Upper lobe of left lung (tissue), 6 donors: ENCODE measurements at regions not wholly inside any gene's neighbourhood (a gene's known extent, or its start where the extent isn't known, plus 50 kb on each side); places are given as distances from the start of the nearest gene placed in this dataset.

Experiments used
- ATAC-seq, 2 donors: fragments of 200-7000 bp; cut with Tn5 transposase; one replicate each; pipeline ENCODE4 v1.9.1; 2022; ENCODE audit warnings: mild to moderate bottlenecking in 2 of 2, moderate library complexity in 2 of 2; ENCODE audit not compliant: low FRiP score in 2 of 2
- DNase-seq, 2 donors: peaks; one replicate each; pipeline ENCODE4 v3.0.0-alpha.2; 2019 to 2020
- H3K27ac ChIP-seq, 4 donors: fragments of 200-600 bp; sonication (generic); one replicate each; pipeline ENCODE4 v1.5.1; 2016 to 2019
- H3K27me3 ChIP-seq, 4 donors: fragments of 200-600 bp; sonication (generic); one replicate each; pipeline ENCODE4 v1.5.1; 2017 to 2019
- H3K36me3 ChIP-seq, 4 donors: fragments of 200-600 bp; sonication (generic); one replicate each; pipeline ENCODE4 v1.5.1; 2016 to 2019
- H3K4me1 ChIP-seq, 4 donors: fragments of 200-600 bp; sonication (generic); one replicate each; pipeline ENCODE4 v1.5.1; 2018 to 2019
- H3K4me3 ChIP-seq, 4 donors: fragments of 200-600 bp; sonication (generic); one replicate each; pipeline ENCODE4 v1.5.1; 2017 to 2019; ENCODE audit warnings: mild to moderate bottlenecking in 2 of 4, moderate library complexity in 1 of 4
- H3K9me3 ChIP-seq, 4 donors: fragments of 200-600 bp; sonication (generic); one replicate each; pipeline ENCODE4 v1.5.1; 2018 to 2019
- EP300 ChIP-seq, 4 donors: sonication (generic); formaldehyde crosslinking; IDR thresholded peaks; one replicate each; pipeline ENCODE4 v1.5.1; 2017; ENCODE audit warnings: antibody characterized with exemption in 4 of 4, control low read depth in 2 of 4
- POLR2A ChIP-seq, 4 donors: fragments of 450-650 bp; IDR thresholded peaks; one replicate each; pipeline ENCODE4 v1.5.1; 2016 to 2017; ENCODE audit warnings: antibody characterized with exemption in 4 of 4, mild to moderate bottlenecking in 2 of 4
- POLR2AphosphoS5 ChIP-seq, 2 donors: sonication (generic); formaldehyde crosslinking; IDR thresholded peaks; one replicate each; pipeline ENCODE4 v1.5.1; 2017; ENCODE audit warnings: antibody characterized with exemption in 2 of 2
- WGBS, 2 donors: methylation state at CpG; one replicate each; pipeline ENCODE4 v1.1.5; 2017 to 2018; 5-methylcytosine and 5-hydroxymethylcytosine counted together
- TF ChIP-seq, protein P1 (sequence below), 6 experiments: fragments of 450-650 bp in 4 of 6; fragments of 200-600 bp in 2 of 6; sonication (generic) in 2 of 6; IDR thresholded peaks; one replicate each; pipeline ENCODE4 v1.5.1; 2016 to 2019; ENCODE audit warnings: antibody characterized with exemption in 6 of 6
- donor health status: DM: no; HTN: no; CAD: no; lungs with moderate emphysema.
- donor health status: DM: no; HTN: yes; CAD: no; lungs with severe emphysema.

DNA sequence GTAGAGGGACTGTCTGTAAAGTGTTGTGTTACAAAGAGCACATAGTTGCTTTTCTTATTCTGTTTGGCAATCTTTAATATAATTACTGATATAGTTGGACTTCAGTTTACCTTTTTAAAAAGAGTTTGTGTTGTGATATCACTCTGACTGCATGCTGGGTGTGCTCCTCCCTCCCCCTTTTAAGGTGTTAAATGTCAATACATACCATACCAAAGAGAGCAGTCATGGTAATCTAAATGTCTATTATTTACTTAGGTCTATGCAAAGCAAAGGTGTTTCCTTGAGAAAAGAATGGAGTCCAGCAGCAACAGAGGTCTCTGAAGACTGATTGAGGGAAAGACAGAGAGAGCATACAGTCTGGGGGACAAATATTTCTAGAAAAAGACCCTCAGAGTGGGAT, 275.1 kb upstream of the NRP1 start:
- H3K36me3 ChIP-seq: no peaks in the 10 kb centered on the region
- H3K27ac ChIP-seq: no peak overlapping the region
- no peaks in the 10 kb centered on the region for H3K9me3 ChIP-seq
- no peak for TF ChIP-seq POLR2A (IDR thresholded peaks at IDR 0.05)
- no peak for TF ChIP-seq POLR2AphosphoS5 (IDR thresholded peaks at IDR 0.05)
- TF ChIP-seq EP300 (IDR thresholded peaks at IDR 0.05): no peak
- TF ChIP-seq, protein P1, sequence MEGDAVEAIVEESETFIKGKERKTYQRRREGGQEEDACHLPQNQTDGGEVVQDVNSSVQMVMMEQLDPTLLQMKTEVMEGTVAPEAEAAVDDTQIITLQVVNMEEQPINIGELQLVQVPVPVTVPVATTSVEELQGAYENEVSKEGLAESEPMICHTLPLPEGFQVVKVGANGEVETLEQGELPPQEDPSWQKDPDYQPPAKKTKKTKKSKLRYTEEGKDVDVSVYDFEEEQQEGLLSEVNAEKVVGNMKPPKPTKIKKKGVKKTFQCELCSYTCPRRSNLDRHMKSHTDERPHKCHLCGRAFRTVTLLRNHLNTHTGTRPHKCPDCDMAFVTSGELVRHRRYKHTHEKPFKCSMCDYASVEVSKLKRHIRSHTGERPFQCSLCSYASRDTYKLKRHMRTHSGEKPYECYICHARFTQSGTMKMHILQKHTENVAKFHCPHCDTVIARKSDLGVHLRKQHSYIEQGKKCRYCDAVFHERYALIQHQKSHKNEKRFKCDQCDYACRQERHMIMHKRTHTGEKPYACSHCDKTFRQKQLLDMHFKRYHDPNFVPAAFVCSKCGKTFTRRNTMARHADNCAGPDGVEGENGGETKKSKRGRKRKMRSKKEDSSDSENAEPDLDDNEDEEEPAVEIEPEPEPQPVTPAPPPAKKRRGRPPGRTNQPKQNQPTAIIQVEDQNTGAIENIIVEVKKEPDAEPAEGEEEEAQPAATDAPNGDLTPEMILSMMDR (IDR thresholded peaks at IDR 0.05): no peak
- DNase-seq (no peak), ATAC-seq (no peak)
- H3K27me3 ChIP-seq: no peaks in the 10 kb centered on the region
- H3K4me3 ChIP-seq: no peak overlapping the region
- H3K4me1 ChIP-seq: peaks cover 0 to 4% (median 4%) of the 10 kb centered on the region in 4 donors

DNA sequence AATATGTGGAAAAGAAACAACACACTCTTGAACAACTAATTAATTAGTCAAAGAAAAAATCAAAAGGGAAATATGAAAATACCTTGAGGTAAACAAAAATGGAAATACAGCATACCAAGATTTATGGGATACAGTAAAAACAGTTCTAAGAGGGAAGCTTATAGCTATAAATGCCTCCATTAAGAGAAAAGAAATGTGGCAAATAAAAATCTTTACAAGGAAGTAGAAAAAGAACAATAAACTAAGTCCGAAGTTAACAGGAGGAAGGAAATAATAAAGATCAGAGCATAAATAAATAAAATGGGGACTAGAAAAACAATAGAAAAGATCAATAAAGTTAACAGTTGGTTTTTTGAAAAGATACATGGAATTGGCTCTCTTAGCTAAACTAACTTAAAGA, 267.8 kb upstream of the NRP1 start:
- Histone ChIP-seq H3K27me3 (no peaks in the 10 kb centered on the region), H3K36me3 (no peaks in the 10 kb centered on the region)
- no peak for TF ChIP-seq POLR2AphosphoS5 (IDR thresholded peaks at IDR 0.05)
- TF ChIP-seq, protein P1 (IDR thresholded peaks at IDR 0.05): no peak
- no peak for TF ChIP-seq EP300 (IDR thresholded peaks at IDR 0.05)
- TF ChIP-seq POLR2A (IDR thresholded peaks at IDR 0.05): no peak

DNA sequence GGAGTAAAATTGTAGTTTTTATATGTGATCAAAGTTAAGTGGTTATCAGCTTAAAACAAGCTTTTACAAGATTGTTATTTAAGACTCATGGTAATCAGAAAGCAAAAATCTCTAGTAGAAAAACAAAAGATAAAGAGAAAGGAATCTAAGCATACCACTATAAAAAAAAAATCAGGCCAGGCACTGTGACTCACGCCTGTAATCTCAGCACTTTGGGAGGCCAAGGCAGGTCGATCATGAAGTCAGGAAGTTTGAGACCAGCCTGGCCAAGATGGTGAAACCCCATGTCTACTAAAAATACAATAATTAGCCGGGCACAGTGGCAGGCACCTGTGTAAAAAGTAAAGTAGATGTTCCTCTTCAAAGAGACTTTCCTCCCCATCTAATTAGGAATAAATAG, 265.9 kb upstream of the NRP1 start:
- ATAC-seq: no peak
- Histone ChIP-seq H3K4me3 (no peak overlapping the region), H3K9me3 (peaks cover 0 to 10% (median 5%) of the 10 kb centered on the region in 4 donors), H3K36me3 (no peaks in the 10 kb centered on the region), H3K4me1 (no peaks in the 10 kb centered on the region), H3K27me3 (no peaks in the 10 kb centered on the region), H3K27ac (no peak overlapping the region)
- DNase-seq: no peak
- TF ChIP-seq POLR2AphosphoS5 (IDR thresholded peaks at IDR 0.05) (no peak), EP300 (IDR thresholded peaks at IDR 0.05) (no peak), POLR2A (IDR thresholded peaks at IDR 0.05) (no peak)
- TF ChIP-seq, protein P1 (IDR thresholded peaks at IDR 0.05): no peak
- WGBS, 2 donors: 74 to 78% methylated on average over 3 of the region's 3 CpGs

More for the DNA sequence above, 267.8 kb upstream of the NRP1 start:
- no peak for ATAC-seq
- no peak overlapping the region for H3K27ac ChIP-seq
- H3K4me3 ChIP-seq: no peak overlapping the region
- WGBS, 2 donors: 41 to 46% methylated on average over 1 of the region's 1 CpG
- H3K4me1 ChIP-seq: no peaks in the 10 kb centered on the region
- DNase-seq: no peak
- H3K9me3 ChIP-seq: peaks cover 0 to 10% (median 5%) of the 10 kb centered on the region in 4 donors

DNA sequence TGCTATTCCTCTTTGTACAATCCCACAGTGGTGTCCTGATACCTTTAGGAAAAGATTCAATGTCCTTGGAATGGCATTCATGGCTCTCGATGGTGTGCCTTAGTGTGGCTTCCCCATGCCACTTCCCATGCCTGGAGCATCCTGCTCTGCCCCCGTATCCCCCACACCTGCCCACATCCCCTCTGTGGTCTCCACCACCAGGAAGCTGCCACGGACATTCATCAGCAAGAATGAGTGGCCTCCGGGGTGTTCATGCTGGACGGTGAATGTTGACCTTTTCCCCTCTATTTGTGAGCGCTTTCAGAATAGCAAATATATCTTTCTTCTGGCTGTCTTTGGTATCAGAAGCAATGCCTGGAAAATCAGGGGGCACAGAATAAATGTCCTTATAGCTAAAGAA, 262.0 kb upstream of the NRP1 start:
- H3K4me3 ChIP-seq: no peak overlapping the region
- H3K4me1 ChIP-seq: no peaks in the 10 kb centered on the region
- H3K36me3 ChIP-seq: no peaks in the 10 kb centered on the region
- TF ChIP-seq, protein P1 (IDR thresholded peaks at IDR 0.05): no peak
- TF ChIP-seq POLR2AphosphoS5 (IDR thresholded peaks at IDR 0.05): no peak
- no peak for TF ChIP-seq POLR2A (IDR thresholded peaks at IDR 0.05)
- TF ChIP-seq EP300 (IDR thresholded peaks at IDR 0.05): no peak
- DNase-seq (no peak), ATAC-seq (no peak)
- 62 to 65% methylated on average over 6 of the region's 6 CpGs for WGBS, 2 donors
- H3K27ac ChIP-seq: no peak overlapping the region
- H3K27me3 ChIP-seq: no peaks in the 10 kb centered on the region
- H3K9me3 ChIP-seq: peaks cover 0 to 10% (median 5%) of the 10 kb centered on the region in 4 donors

DNA sequence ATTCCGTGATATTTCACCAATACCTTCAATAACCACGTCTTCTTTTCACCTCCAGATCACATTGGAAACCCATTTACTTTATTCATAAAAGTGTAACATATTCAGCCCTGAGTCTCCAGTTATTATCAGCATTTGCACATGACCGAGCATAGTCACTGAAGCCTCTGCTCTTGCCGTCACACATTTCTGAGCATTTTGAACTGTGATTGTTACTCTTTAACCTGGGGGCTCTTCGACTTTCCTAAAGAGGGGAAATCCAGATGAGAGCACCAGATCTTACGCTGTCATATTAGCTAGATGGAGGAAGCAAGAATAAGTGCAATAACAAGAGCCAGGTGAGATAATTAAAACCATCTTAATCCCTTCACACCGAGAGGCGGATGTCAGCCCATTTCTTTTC, 260.0 kb upstream of the NRP1 start:
- 80 to 85% methylated on average over 8 of the region's 8 CpGs for WGBS, 2 donors
- H3K27ac ChIP-seq: no peak overlapping the region
- no peaks in the 10 kb centered on the region for H3K4me1 ChIP-seq
- H3K4me3 ChIP-seq: no peak overlapping the region
- H3K36me3 ChIP-seq: no peaks in the 10 kb centered on the region
- no peak for ATAC-seq
- no peak for TF ChIP-seq EP300 (IDR thresholded peaks at IDR 0.05)
- TF ChIP-seq POLR2A (IDR thresholded peaks at IDR 0.05): no peak
- no peak for TF ChIP-seq POLR2AphosphoS5 (IDR thresholded peaks at IDR 0.05)
- TF ChIP-seq, protein P1 (IDR thresholded peaks at IDR 0.05): no peak
- DNase-seq: no peak
- H3K9me3 ChIP-seq: peaks cover 0 to 7% (median 4%) of the 10 kb centered on the region in 4 donors
- no peaks in the 10 kb centered on the region for H3K27me3 ChIP-seq
